Hepatocyte (in vitro differentiated cells): ENCODE measurements at regions not wholly inside any gene's neighbourhood (a gene's known extent, or its start where the extent isn't known, plus 50 kb on each side); places are given as distances from the start of the nearest gene placed in this dataset.

Experiments
- DNase-seq: peaks from one replicate; pipeline ENCODE4 v3.0.0-alpha.2; 2016; ENCODE audit warnings: low spot score
- H2AFZ ChIP-seq: fragments of 200-600 bp; sonication (generic); 2 replicates; pipeline ENCODE4 v1.6.0; 2016; ENCODE audit warnings: antibody characterized with exemption, mild to moderate bottlenecking
- H3K27ac ChIP-seq: fragments of 200-600 bp; sonication (generic); 2 replicates; pipeline ENCODE4 v1.5.1; 2016; ENCODE audit warnings: mild to moderate bottlenecking
- H3K27me3 ChIP-seq: fragments of 200-600 bp; sonication (generic); 2 replicates; pipeline ENCODE4 v1.6.1; 2016
- H3K36me3 ChIP-seq: fragments of 200-600 bp; sonication (generic); replicated peaks from 2 replicates; pipeline ENCODE4 v1.5.1; 2016; ENCODE audit warnings: low read depth; ENCODE audit not compliant: insufficient read depth
- H3K4me1 ChIP-seq: fragments of 200-600 bp; sonication (generic); 2 replicates; pipeline ENCODE4 v1.5.1; 2016; ENCODE audit warnings: mild to moderate bottlenecking, moderate library complexity; ENCODE audit not compliant: insufficient read depth
- H3K4me2 ChIP-seq: fragments of 200-600 bp; sonication (generic); 2 replicates; pipeline ENCODE4 v1.6.0; 2016
- H3K4me3 ChIP-seq: fragments of 200-600 bp; sonication (generic); 2 replicates; pipeline ENCODE4 v1.5.1; 2016; ENCODE audit warnings: mild to moderate bottlenecking
- H3K79me2 ChIP-seq: fragments of 200-600 bp; sonication (generic); 2 replicates; pipeline ENCODE4 v1.6.0; 2017; ENCODE audit warnings: mild to moderate bottlenecking
- H3K9me2 ChIP-seq: fragments of 200-600 bp; sonication (generic); replicated peaks from 2 replicates; pipeline ENCODE4 v1.6.0; 2017; ENCODE audit warnings: mild to moderate bottlenecking; ENCODE audit not compliant: insufficient read depth
- H3K9me3 ChIP-seq: fragments of 200-600 bp; sonication (generic); 2 replicates; pipeline ENCODE4 v1.5.1; 2016; ENCODE audit warnings: low read depth, mild to moderate bottlenecking
- H4K20me1 ChIP-seq: fragments of 200-600 bp; sonication (generic); 2 replicates; pipeline ENCODE4 v1.6.0; 2016; ENCODE audit warnings: mild to moderate bottlenecking; ENCODE audit not compliant: insufficient read depth, poor library complexity, severe bottlenecking
- EZH2 ChIP-seq: fragments of 200-600 bp; sonication (generic); IDR thresholded peaks from 2 replicates; pipeline ENCODE4 v1.6.1; 2016; ENCODE audit warnings: antibody characterized with exemption, mild to moderate bottlenecking, borderline replicate concordance
- EZH2phosphoT487 ChIP-seq: fragments of 200-600 bp; sonication (generic); IDR thresholded peaks from one replicate; pipeline ENCODE4 v1.6.1; 2018; ENCODE audit warnings: antibody characterized with exemption, mild to moderate bottlenecking, low read depth, moderate library complexity; ENCODE audit not compliant: unreplicated experiment, severe bottlenecking
- WGBS: methylation state at CpG from one replicate; pipeline ENCODE4 v1.1.6; 2016; ENCODE audit warnings: low lambda C conversion rate; ENCODE audit errors: missing lambda C conversion rate; 5-methylcytosine and 5-hydroxymethylcytosine counted together
- TF ChIP-seq, protein P1 (sequence below): fragments of 200-600 bp; sonication (generic); IDR thresholded peaks from 2 replicates; pipeline ENCODE4 v1.5.1; 2016; ENCODE audit warnings: antibody characterized with exemption, mild to moderate bottlenecking; ENCODE audit not compliant: poor library complexity

DNA sequence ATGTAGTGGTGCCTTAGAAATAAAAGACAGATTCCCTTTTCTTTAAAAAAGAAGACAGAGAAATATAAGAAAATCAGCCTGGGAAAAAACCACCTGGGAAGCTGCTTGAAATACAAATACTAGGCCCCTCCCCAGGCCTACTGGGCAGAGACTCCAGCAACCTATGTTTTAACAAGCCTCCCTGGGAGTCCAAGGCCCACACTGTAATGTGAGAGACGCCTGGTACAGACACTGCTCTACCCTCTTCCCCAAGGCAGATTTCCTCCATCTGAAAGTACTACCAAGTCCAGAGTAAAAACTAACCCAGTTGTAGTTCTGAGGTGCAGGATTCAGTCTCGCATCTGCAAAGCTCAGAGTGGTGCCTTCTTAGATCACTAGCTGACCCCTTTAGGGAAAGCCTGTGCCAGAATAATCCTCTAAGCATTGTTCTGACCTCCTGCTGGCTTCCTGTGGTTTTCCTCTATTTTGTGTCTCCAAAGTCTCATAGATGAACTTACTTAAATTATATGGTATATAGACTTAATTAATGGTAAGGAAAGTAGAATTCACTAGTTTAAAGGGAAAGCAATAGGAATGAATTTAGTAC, 270.2 kb upstream of the SLC35B3 start:
- Histone ChIP-seq H3K27me3 (no peaks in the 10 kb centered on the region), H3K4me3 (no peak overlapping the region), H3K4me1 (no peaks in the 10 kb centered on the region), H3K9me2 (no peaks in the 10 kb centered on the region), H4K20me1 (no peaks in the 10 kb centered on the region), H3K79me2 (no peaks in the 10 kb centered on the region), H3K4me2 (no peak overlapping the region), H3K9me3 (no peaks in the 10 kb centered on the region), H2AFZ (no peak overlapping the region), H3K27ac (no peak overlapping the region), H3K36me3 (no peaks in the 10 kb centered on the region)
- TF ChIP-seq EZH2: no peak
- no peak for TF ChIP-seq EZH2phosphoT487
- TF ChIP-seq, protein P1, sequence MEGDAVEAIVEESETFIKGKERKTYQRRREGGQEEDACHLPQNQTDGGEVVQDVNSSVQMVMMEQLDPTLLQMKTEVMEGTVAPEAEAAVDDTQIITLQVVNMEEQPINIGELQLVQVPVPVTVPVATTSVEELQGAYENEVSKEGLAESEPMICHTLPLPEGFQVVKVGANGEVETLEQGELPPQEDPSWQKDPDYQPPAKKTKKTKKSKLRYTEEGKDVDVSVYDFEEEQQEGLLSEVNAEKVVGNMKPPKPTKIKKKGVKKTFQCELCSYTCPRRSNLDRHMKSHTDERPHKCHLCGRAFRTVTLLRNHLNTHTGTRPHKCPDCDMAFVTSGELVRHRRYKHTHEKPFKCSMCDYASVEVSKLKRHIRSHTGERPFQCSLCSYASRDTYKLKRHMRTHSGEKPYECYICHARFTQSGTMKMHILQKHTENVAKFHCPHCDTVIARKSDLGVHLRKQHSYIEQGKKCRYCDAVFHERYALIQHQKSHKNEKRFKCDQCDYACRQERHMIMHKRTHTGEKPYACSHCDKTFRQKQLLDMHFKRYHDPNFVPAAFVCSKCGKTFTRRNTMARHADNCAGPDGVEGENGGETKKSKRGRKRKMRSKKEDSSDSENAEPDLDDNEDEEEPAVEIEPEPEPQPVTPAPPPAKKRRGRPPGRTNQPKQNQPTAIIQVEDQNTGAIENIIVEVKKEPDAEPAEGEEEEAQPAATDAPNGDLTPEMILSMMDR: no peak
- DNase-seq: no peak
- WGBS: 79% methylated on average over 2 of the region's 2 CpGs

DNA sequence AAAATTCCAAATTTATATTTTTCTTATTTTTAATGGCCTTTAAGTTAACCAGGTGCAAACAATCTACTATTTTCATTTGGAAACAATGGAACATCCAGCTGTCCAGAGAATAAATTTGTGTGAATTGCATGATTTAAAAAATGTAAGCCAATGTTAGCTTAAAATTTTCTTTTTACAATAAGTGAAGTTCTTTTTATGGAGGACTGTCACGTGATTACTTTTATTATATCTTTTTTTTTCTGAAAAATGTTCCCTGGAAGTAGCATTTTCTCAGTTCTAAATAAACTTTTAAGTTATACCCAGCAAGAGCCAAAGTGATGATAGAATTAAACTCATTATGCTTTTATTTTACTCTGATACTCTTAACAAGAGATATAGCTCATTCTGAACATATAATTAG, 267.7 kb upstream of the SLC35B3 start:
- no peaks in the 10 kb centered on the region for H3K9me2 ChIP-seq
- TF ChIP-seq, protein P1: no peak
- no peak for TF ChIP-seq EZH2
- no peak for TF ChIP-seq EZH2phosphoT487
- no peak overlapping the region for H2AFZ ChIP-seq
- DNase-seq: no peak
- no peaks in the 10 kb centered on the region for H4K20me1 ChIP-seq
- no peak overlapping the region for H3K4me2 ChIP-seq
- H3K9me3 ChIP-seq: no peaks in the 10 kb centered on the region
- no peaks in the 10 kb centered on the region for H3K36me3 ChIP-seq
- no peaks in the 10 kb centered on the region for H3K27me3 ChIP-seq
- no peak overlapping the region for H3K4me3 ChIP-seq
- H3K27ac ChIP-seq: no peak overlapping the region
- 90% methylated on average over 1 of the region's 1 CpG for WGBS
- no peaks in the 10 kb centered on the region for H3K4me1 ChIP-seq
- H3K79me2 ChIP-seq: no peaks in the 10 kb centered on the region

- WGBS: 72% methylated on average over 1 of the region's 1 CpG
These were observed 253.5 kb upstream of the SLC35B3 start for GRCh38 chr6:8688821-8689220.

More at GRCh38 chr6:8688821-8689220, 253.5 kb upstream of the SLC35B3 start:
- no peaks in the 10 kb centered on the region for H3K79me2 ChIP-seq
- no peak overlapping the region for H2AFZ ChIP-seq
- TF ChIP-seq EZH2: no peak
- TF ChIP-seq, protein P1: no peak
- no peak for TF ChIP-seq EZH2phosphoT487
- no peak overlapping the region for H3K4me2 ChIP-seq
- H3K4me3 ChIP-seq: no peak overlapping the region
- H3K27me3 ChIP-seq: no peaks in the 10 kb centered on the region
- no peak for DNase-seq
- no peaks in the 10 kb centered on the region for H3K9me2 ChIP-seq
- no peaks in the 10 kb centered on the region for H3K4me1 ChIP-seq
- H3K9me3 ChIP-seq: no peaks in the 10 kb centered on the region
- no peaks in the 10 kb centered on the region for H4K20me1 ChIP-seq
- H3K27ac ChIP-seq: no peak overlapping the region
- no peaks in the 10 kb centered on the region for H3K36me3 ChIP-seq
